ENCODE measurements at regions not wholly inside any gene's neighbourhood (a gene's known extent, or its start where the extent isn't known, plus 50 kb on each side); places are given as distances from the start of the nearest gene placed in this dataset.

- H3K27ac ChIP-seq (ENCODE audit: low read length): no peak overlapping the region
- H3F3A ChIP-seq (ENCODE audit: insufficient read depth, low read length): no peaks in the 10 kb centered on the region
- H3K4me3 ChIP-seq (ENCODE audit: low read length): no peak overlapping the region
- H3K4me2 ChIP-seq (ENCODE audit: low read depth, low read length): no peak overlapping the region
- H3K27me3 ChIP-seq (replicated peaks; ENCODE audit: insufficient read depth, low read length): no peaks in the 10 kb centered on the region
- H3K9me2 ChIP-seq (replicated peaks; ENCODE audit: insufficient read depth, low read length): no peaks in the 10 kb centered on the region
- H2AFZ ChIP-seq (ENCODE audit: low read length): no peak overlapping the region
- no peaks in the 10 kb centered on the region for H3K4me1 ChIP-seq (ENCODE audit: low read length)
- no peak overlapping the region for H3K9ac ChIP-seq (ENCODE audit: low read length)
- H3K9me3 ChIP-seq (replicated peaks; ENCODE audit: insufficient read depth, low read length): no peaks in the 10 kb centered on the region
- TF ChIP-seq CTCF (IDR thresholded peaks at IDR 0.05; ENCODE audit: low read length): no peak
- no peak for TF ChIP-seq EZH2 (optimal IDR thresholded peaks at IDR 0.05; ENCODE audit: low read depth, low read length)
- no peak for TF ChIP-seq EZH2phosphoT487 (IDR thresholded peaks at IDR 0.05; ENCODE audit: low read length)
- no peaks in the 10 kb centered on the region for H3K36me3 ChIP-seq (replicated peaks; ENCODE audit: insufficient read depth, low read length)
- DNase-seq: no peak
- no peaks in the 10 kb centered on the region for H3K79me2 ChIP-seq (ENCODE audit: low read length)
- H4K20me1 ChIP-seq (ENCODE audit: insufficient read depth, low read length): no peaks in the 10 kb centered on the region
Measured at GRCh38 chr4:69025999-69026387, 70.3 kb upstream of the UGT2B7 start.

GRCh38 chr4:69026974-69027373 is 69.3 kb upstream of the UGT2B7 start:
- Histone ChIP-seq H3F3A (ENCODE audit: insufficient read depth, low read length) (no peaks in the 10 kb centered on the region), H3K4me3 (ENCODE audit: low read length) (no peak overlapping the region), H4K20me1 (ENCODE audit: insufficient read depth, low read length) (no peaks in the 10 kb centered on the region), H3K9me2 (replicated peaks; ENCODE audit: insufficient read depth, low read length) (no peaks in the 10 kb centered on the region), H3K9ac (ENCODE audit: low read length) (no peak overlapping the region), H3K4me1 (ENCODE audit: low read length) (no peaks in the 10 kb centered on the region), H3K36me3 (replicated peaks; ENCODE audit: insufficient read depth, low read length) (no peaks in the 10 kb centered on the region), H3K27ac (ENCODE audit: low read length) (no peak overlapping the region), H3K27me3 (replicated peaks; ENCODE audit: insufficient read depth, low read length) (no peaks in the 10 kb centered on the region), H3K4me2 (ENCODE audit: low read depth, low read length) (no peak overlapping the region), H3K79me2 (ENCODE audit: low read length) (no peaks in the 10 kb centered on the region), H3K9me3 (replicated peaks; ENCODE audit: insufficient read depth, low read length) (no peaks in the 10 kb centered on the region), H2AFZ (ENCODE audit: low read length) (no peak overlapping the region)
- no peak for DNase-seq
- no peak for TF ChIP-seq EZH2phosphoT487 (IDR thresholded peaks at IDR 0.05; ENCODE audit: low read length)
- no peak for TF ChIP-seq EZH2 (optimal IDR thresholded peaks at IDR 0.05; ENCODE audit: low read depth, low read length)
- TF ChIP-seq CTCF (IDR thresholded peaks at IDR 0.05; ENCODE audit: low read length): no peak

GRCh38 chr4:69030326-69030725 is 65.9 kb upstream of the UGT2B7 start:
- Histone ChIP-seq H3F3A (ENCODE audit: insufficient read depth, low read length) (no peaks in the 10 kb centered on the region), H3K9me2 (replicated peaks; ENCODE audit: insufficient read depth, low read length) (no peaks in the 10 kb centered on the region), H3K9ac (ENCODE audit: low read length) (no peak overlapping the region), H3K36me3 (replicated peaks; ENCODE audit: insufficient read depth, low read length) (no peaks in the 10 kb centered on the region), H3K9me3 (replicated peaks; ENCODE audit: insufficient read depth, low read length) (no peaks in the 10 kb centered on the region), H3K4me2 (ENCODE audit: low read depth, low read length) (no peak overlapping the region), H2AFZ (ENCODE audit: low read length) (no peak overlapping the region), H4K20me1 (ENCODE audit: insufficient read depth, low read length) (no peaks in the 10 kb centered on the region), H3K79me2 (ENCODE audit: low read length) (no peaks in the 10 kb centered on the region), H3K4me1 (ENCODE audit: low read length) (no peaks in the 10 kb centered on the region), H3K4me3 (ENCODE audit: low read length) (no peak overlapping the region), H3K27me3 (replicated peaks; ENCODE audit: insufficient read depth, low read length) (no peaks in the 10 kb centered on the region), H3K27ac (ENCODE audit: low read length) (no peak overlapping the region)
- DNase-seq: no peak
- no peak for TF ChIP-seq EZH2phosphoT487 (IDR thresholded peaks at IDR 0.05; ENCODE audit: low read length)
- no peak for TF ChIP-seq EZH2 (optimal IDR thresholded peaks at IDR 0.05; ENCODE audit: low read depth, low read length)
- TF ChIP-seq CTCF (IDR thresholded peaks at IDR 0.05; ENCODE audit: low read length): no peak

All from MM.1S (cell line).